A673 (cell line): ENCODE measurements at regions not wholly inside any gene's neighbourhood (a gene's known extent, or its start where the extent isn't known, plus 50 kb on each side); places are given as distances from the start of the nearest gene placed in this dataset.

ENCODE experiments used
- BruUV-seq: library from RNA; stranded (reverse); fragments of 400-500 nt; replicated peaks from 2 replicates; lab custom pipeline; 2021; lab: Mats Ljungman, UMichigan
- CTCF ChIA-PET: fragments of 300-600 bp; sonication (Branson Sonifier 250); formaldehyde crosslinking; loops from one replicate; lab custom pipeline; 2022; ENCODE audit warnings: antibody characterized with exemption; lab: Charles Lee
- POLR2A ChIA-PET: fragments of 300-600 bp; sonication (Branson Sonifier 250); formaldehyde crosslinking; loops from one replicate; lab custom pipeline; 2022; ENCODE audit warnings: antibody characterized with exemption; ENCODE audit not compliant: low non-redundant PET; lab: Charles Lee
- DNase-seq: peaks from one replicate; pipeline ENCODE4 v3.0.0-alpha.2; 2015; ENCODE audit warnings: low spot score
- H3K27ac ChIP-seq: fragments of 200-600 bp; sonication (generic); 2 replicates; pipeline ENCODE4 v1.5.1; 2016; ENCODE audit warnings: mixed run types, low read depth, mild to moderate bottlenecking, mixed read lengths, antibody characterized with exemption, low read length; ENCODE audit not compliant: poor library complexity, severe bottlenecking
- H3K27me3 ChIP-seq: fragments of 200-600 bp; sonication (generic); replicated peaks from 2 replicates; pipeline ENCODE4 v1.6.1; 2017; ENCODE audit warnings: mixed run types, low read depth, mild to moderate bottlenecking, mixed read lengths, antibody characterized with exemption, low read length; ENCODE audit not compliant: insufficient read depth, poor library complexity
- H3K36me3 ChIP-seq: fragments of 200-600 bp; sonication (generic); 2 replicates; pipeline ENCODE4 v1.6.1; 2016; ENCODE audit warnings: mixed run types, mild to moderate bottlenecking, mixed read lengths, antibody characterized with exemption, low read length; ENCODE audit not compliant: insufficient read depth, poor library complexity, severe bottlenecking
- H3K4me1 ChIP-seq: fragments of 200-600 bp; sonication (generic); 2 replicates; pipeline ENCODE4 v1.6.1; 2017; ENCODE audit warnings: mixed run types, mild to moderate bottlenecking, mixed read lengths, antibody characterized with exemption, low read length; ENCODE audit not compliant: insufficient read depth, poor library complexity, severe bottlenecking
- H3K4me3 ChIP-seq: fragments of 200-600 bp; sonication (generic); 2 replicates; pipeline ENCODE4 v1.5.1; 2016; ENCODE audit warnings: low read depth, mixed run types, mild to moderate bottlenecking, mixed read lengths, low read length; ENCODE audit not compliant: poor library complexity, severe bottlenecking
- H3K9me3 ChIP-seq: fragments of 200-600 bp; sonication (generic); 2 replicates; pipeline ENCODE4 v1.6.1; 2016; ENCODE audit warnings: mixed run types, low read depth, mild to moderate bottlenecking, mixed read lengths, antibody characterized with exemption, low read length; ENCODE audit not compliant: poor library complexity, severe bottlenecking
- EZH2 ChIP-seq: fragments of 200-600 bp; sonication (generic); IDR thresholded peaks from 2 replicates; pipeline ENCODE4 v1.6.1; 2017; ENCODE audit warnings: borderline replicate concordance, low read depth, mild to moderate bottlenecking, mixed read lengths, antibody characterized with exemption, low read length; ENCODE audit not compliant: poor library complexity, severe bottlenecking
- intact Hi-C: fragments of 100-400 bp; cut with micrococcal nuclease; formaldehyde crosslinking; loops from one replicate; pipeline ENCODE4 v1.10.0; 2022; ENCODE audit not compliant: unreplicated experiment
- TF ChIP-seq, protein P1 (sequence below): fragments of 300-800, 200-600 bp; sonication (generic); conservative IDR thresholded peaks from 2 replicates; pipeline ENCODE4 v1.5.1; 2017; ENCODE audit warnings: low read depth, mild to moderate bottlenecking, antibody characterized with exemption, low read length, moderate library complexity, mixed read lengths

GRCh38 chr1:166378805-166379204 is 212.0 kb upstream of the FAM78B start:
- no peak for TF ChIP-seq EZH2
- TF ChIP-seq, protein P1, sequence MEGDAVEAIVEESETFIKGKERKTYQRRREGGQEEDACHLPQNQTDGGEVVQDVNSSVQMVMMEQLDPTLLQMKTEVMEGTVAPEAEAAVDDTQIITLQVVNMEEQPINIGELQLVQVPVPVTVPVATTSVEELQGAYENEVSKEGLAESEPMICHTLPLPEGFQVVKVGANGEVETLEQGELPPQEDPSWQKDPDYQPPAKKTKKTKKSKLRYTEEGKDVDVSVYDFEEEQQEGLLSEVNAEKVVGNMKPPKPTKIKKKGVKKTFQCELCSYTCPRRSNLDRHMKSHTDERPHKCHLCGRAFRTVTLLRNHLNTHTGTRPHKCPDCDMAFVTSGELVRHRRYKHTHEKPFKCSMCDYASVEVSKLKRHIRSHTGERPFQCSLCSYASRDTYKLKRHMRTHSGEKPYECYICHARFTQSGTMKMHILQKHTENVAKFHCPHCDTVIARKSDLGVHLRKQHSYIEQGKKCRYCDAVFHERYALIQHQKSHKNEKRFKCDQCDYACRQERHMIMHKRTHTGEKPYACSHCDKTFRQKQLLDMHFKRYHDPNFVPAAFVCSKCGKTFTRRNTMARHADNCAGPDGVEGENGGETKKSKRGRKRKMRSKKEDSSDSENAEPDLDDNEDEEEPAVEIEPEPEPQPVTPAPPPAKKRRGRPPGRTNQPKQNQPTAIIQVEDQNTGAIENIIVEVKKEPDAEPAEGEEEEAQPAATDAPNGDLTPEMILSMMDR = no peak
- Histone ChIP-seq H3K4me1 (no peaks in the 10 kb centered on the region), H3K4me3 (no peak overlapping the region), H3K27ac (no peak overlapping the region), H3K36me3 (no peaks in the 10 kb centered on the region), H3K27me3 (peaks cover 9% of the 10 kb centered on the region), H3K9me3 (no peaks in the 10 kb centered on the region)
- intact Hi-C loops = no loop called here
- no TSS peak for BruUV-seq
- no peak for DNase-seq
- POLR2A ChIA-PET = no interaction called here
- CTCF ChIA-PET = no interaction called here

- Histone ChIP-seq H3K4me3 (no peak overlapping the region), H3K27me3 (peaks cover 9% of the 10 kb centered on the region), H3K36me3 (no peaks in the 10 kb centered on the region), H3K4me1 (no peaks in the 10 kb centered on the region), H3K27ac (no peak overlapping the region), H3K9me3 (no peaks in the 10 kb centered on the region)
- peak; percentile 1 for DNase-seq
- no TSS peak for BruUV-seq
- intact Hi-C loops = no loop called here
- TF ChIP-seq, protein P1 = no peak
- no peak for TF ChIP-seq EZH2
- ChIA-PET CTCF (no interaction called here), POLR2A (no interaction called here)
Measured at GRCh38 chr1:166379447-166379846, 212.6 kb upstream of the FAM78B start.

DNA sequence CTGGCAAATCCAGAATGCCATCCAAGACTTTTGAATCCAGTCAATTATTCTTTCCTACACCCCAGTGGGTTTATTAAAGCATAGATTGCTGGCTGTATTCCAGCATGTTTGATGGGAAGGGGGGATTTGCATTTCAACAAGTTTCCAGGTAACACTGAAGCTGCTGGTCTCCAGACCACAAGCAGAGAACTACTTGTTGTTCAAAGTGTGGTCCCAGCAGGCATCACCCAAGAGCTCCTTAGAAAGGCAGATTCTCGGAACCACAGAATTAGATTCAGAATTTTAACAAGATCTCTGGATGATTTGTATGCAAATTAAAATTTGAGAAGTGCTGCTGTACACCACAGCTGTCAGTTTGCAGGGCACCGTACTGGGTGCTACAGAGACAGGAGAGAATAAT is 216.3 kb upstream of the FAM78B start:
- H3K4me3 ChIP-seq = no peak overlapping the region
- no peaks in the 10 kb centered on the region for H3K4me1 ChIP-seq
- no peaks in the 10 kb centered on the region for H3K9me3 ChIP-seq
- H3K27ac ChIP-seq = no peak overlapping the region
- BruUV-seq = no TSS peak
- no peak for DNase-seq
- TF ChIP-seq, protein P1 = no peak
- no peak for TF ChIP-seq EZH2
- intact Hi-C loops = no loop called here
- H3K36me3 ChIP-seq = no peaks in the 10 kb centered on the region
- ChIA-PET CTCF (no interaction called here), POLR2A (no interaction called here)
- peaks cover 3% of the 10 kb centered on the region for H3K27me3 ChIP-seq
